Stimulated activated CD4-positive, alpha-beta T cell treated with anti-CD3 and anti-CD28 coated beads, Interleukin-15, amount 100 ng/mL, for 1 hour (primary cell): ENCODE measurements at regions not wholly inside any gene's neighbourhood (a gene's known extent, or its start where the extent isn't known, plus 50 kb on each side); places are given as distances from the start of the nearest gene placed in this dataset.

ENCODE experiments used
- DNase-seq, 2 donors: peaks; one replicate each; pipeline ENCODE4 v3.0.0-alpha.2; 2020; ENCODE audit warnings: low read depth in 1 of 2, low spot score in 1 of 2

- DNase-seq = no peak
These were observed 51.7 kb upstream of the RTL1 start for GRCh38 chr14:100955201-100955600.

- DNase-seq = no peak
These were observed 59.0 kb upstream of the RTL1 start for GRCh38 chr14:100962494-100962893.

- DNase-seq = no peak
These were observed 61.8 kb upstream of the RTL1 start for GRCh38 chr14:100965296-100965695.

- DNase-seq = no peak
These were observed 63.7 kb upstream of the RTL1 start for GRCh38 chr14:100967178-100967577.

GRCh38 chr14:100967930-100968329 lies 64.4 kb upstream of the RTL1 start:
- DNase-seq = no peak

GRCh38 chr14:100972118-100972897 lies 68.8 kb upstream of the RTL1 start:
- no peak for DNase-seq

- DNase-seq = no peak
These were observed 72.1 kb upstream of the RTL1 start for GRCh38 chr14:100975671-100976070.

GRCh38 chr14:100979079-100979478 lies 75.6 kb upstream of the RTL1 start:
- no peak for DNase-seq

GRCh38 chr14:100979780-100980179 lies 76.3 kb upstream of the RTL1 start:
- no peak for DNase-seq

GRCh38 chr14:100980823-100981222 lies 77.3 kb upstream of the RTL1 start:
- no peak for DNase-seq

- no peak for DNase-seq
These were observed 78.3 kb upstream of the RTL1 start for GRCh38 chr14:100981809-100982208.

GRCh38 chr14:100982353-100982752 lies 78.8 kb upstream of the RTL1 start:
- no peak for DNase-seq

GRCh38 chr14:100982762-100983161 lies 79.2 kb upstream of the RTL1 start:
- DNase-seq = no peak

- no peak for DNase-seq
These were observed 80.2 kb upstream of the RTL1 start for GRCh38 chr14:100983710-100984109.

GRCh38 chr14:100988011-100988410 lies 84.5 kb upstream of the RTL1 start:
- DNase-seq = no peak

GRCh38 chr14:100988411-100988900 lies 84.9 kb upstream of the RTL1 start:
- no peak for DNase-seq

GRCh38 chr14:100988956-100989355 lies 85.4 kb upstream of the RTL1 start:
- DNase-seq = no peak

- DNase-seq = no peak
These were observed 86.4 kb upstream of the RTL1 start for GRCh38 chr14:100989924-100990323.

- DNase-seq = no peak
These were observed 90.6 kb upstream of the RTL1 start for GRCh38 chr14:100994082-100994481.

GRCh38 chr14:100994756-100995330 lies 91.3 kb upstream of the RTL1 start:
- DNase-seq = no peak

- DNase-seq = no peak
These were observed 97.3 kb upstream of the RTL1 start for GRCh38 chr14:101000711-101001250.

GRCh38 chr14:101001311-101002069 lies 98.0 kb upstream of the RTL1 start:
- no peak for DNase-seq
